ENCODE measurements at regions not wholly inside any gene's neighbourhood (a gene's known extent, or its start where the extent isn't known, plus 50 kb on each side); places are given as distances from the start of the nearest gene placed in this dataset.

- TF ChIP-seq, protein P1, sequence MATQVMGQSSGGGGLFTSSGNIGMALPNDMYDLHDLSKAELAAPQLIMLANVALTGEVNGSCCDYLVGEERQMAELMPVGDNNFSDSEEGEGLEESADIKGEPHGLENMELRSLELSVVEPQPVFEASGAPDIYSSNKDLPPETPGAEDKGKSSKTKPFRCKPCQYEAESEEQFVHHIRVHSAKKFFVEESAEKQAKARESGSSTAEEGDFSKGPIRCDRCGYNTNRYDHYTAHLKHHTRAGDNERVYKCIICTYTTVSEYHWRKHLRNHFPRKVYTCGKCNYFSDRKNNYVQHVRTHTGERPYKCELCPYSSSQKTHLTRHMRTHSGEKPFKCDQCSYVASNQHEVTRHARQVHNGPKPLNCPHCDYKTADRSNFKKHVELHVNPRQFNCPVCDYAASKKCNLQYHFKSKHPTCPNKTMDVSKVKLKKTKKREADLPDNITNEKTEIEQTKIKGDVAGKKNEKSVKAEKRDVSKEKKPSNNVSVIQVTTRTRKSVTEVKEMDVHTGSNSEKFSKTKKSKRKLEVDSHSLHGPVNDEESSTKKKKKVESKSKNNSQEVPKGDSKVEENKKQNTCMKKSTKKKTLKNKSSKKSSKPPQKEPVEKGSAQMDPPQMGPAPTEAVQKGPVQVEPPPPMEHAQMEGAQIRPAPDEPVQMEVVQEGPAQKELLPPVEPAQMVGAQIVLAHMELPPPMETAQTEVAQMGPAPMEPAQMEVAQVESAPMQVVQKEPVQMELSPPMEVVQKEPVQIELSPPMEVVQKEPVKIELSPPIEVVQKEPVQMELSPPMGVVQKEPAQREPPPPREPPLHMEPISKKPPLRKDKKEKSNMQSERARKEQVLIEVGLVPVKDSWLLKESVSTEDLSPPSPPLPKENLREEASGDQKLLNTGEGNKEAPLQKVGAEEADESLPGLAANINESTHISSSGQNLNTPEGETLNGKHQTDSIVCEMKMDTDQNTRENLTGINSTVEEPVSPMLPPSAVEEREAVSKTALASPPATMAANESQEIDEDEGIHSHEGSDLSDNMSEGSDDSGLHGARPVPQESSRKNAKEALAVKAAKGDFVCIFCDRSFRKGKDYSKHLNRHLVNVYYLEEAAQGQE (IDR thresholded peaks at IDR 0.05; ENCODE audit: low read depth), result no peak
- TF ChIP-seq MAX (IDR thresholded peaks at IDR 0.05), result no peak
- TF ChIP-seq POLR2A (IDR thresholded peaks at IDR 0.05; ENCODE audit: borderline replicate concordance, extremely low read depth, insufficient read depth, insufficient read length), result no peak
- TF ChIP-seq CEBPB (IDR thresholded peaks at IDR 0.05; ENCODE audit: low read depth), result no peak
- TF ChIP-seq RAD21 (IDR thresholded peaks at IDR 0.05; ENCODE audit: low read depth), result no peak
Observed at GRCh38 chr11:27848423-27848822, 148.2 kb upstream of the BDNF start (continued).

DNA sequence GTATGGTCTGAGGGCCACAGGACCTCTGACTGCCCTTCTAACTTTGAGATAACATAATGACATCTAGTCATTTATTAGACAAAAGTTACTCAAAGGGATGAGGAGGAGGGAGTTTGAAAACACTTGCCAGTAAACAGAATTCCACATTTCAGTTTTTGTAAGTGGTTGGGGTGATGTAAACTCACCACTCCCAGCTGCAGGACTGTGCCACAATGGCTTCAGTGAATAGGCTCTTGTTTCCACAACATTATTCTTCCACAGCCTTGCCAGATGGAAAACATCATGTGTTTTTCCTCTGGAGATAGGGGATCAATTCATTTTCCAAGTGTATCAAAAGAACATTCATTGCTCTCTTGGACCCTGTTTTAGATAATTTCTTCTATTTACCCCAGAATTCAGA, 147.2 kb upstream of the BDNF start:
- H3K9me2 ChIP-seq (ENCODE audit: insufficient read depth), result no peaks in the 10 kb centered on the region
- DNase-seq (ENCODE audit: low read depth, low spot score), result no peak
- no peak overlapping the region for H3K4me3 ChIP-seq (replicated peaks in 1 of 2; ENCODE audit: low read depth in 1 of 2, low read length in 2 of 2)
- H4K20me1 ChIP-seq (ENCODE audit: insufficient read depth), result no peaks in the 10 kb centered on the region
- TF ChIP-seq MAX (IDR thresholded peaks at IDR 0.05) (no peak), JUND (IDR thresholded peaks at IDR 0.05) (no peak), POLR2A (IDR thresholded peaks at IDR 0.05; ENCODE audit: borderline replicate concordance, extremely low read depth, insufficient read depth, insufficient read length) (no peak), CBX3 (IDR thresholded peaks at IDR 0.05; ENCODE audit: low read depth) (no peak), FOSL1 (IDR thresholded peaks at IDR 0.05; ENCODE audit: low read depth) (no peak)
- CTCF ChIA-PET, result no interaction called here
- H3K4me1 ChIP-seq (ENCODE audit: control insufficient read depth in 1 of 2, insufficient read depth in 2 of 2, low read length in 2 of 2), result no peaks in the 10 kb centered on the region; a peak in 1 of 4 replicates
- no peaks in the 10 kb centered on the region for H3K79me2 ChIP-seq (ENCODE audit: insufficient read depth, low read length)
- no peak overlapping the region for H2AFZ ChIP-seq (ENCODE audit: low read depth, low read length, poor library complexity, severe bottlenecking)
- BruUV-seq (replicated peaks), result no TSS peak
- no peaks in the 10 kb centered on the region for H3K36me3 ChIP-seq (ENCODE audit: control insufficient read depth in 1 of 2, insufficient read depth in 2 of 2, low read length in 2 of 2)
- H3K9me3 ChIP-seq (ENCODE audit: control insufficient read depth in 1 of 2, insufficient read depth in 1 of 2, low read depth in 1 of 2, low read length in 2 of 2), result 0 out of 4 replicates have a peak, but pooled peaks cover 0 to 2% of the 10 kb centered on the region in 2 experiments
- H3K9ac ChIP-seq (ENCODE audit: low read length), result no peak overlapping the region
- POLR2A ChIA-PET, result no interaction called here
- RAD21 ChIA-PET (ENCODE audit: low non-redundant PET in 1 of 2, low total read pairs in 2 of 2, uncharacterized antibody in 2 of 2, unreplicated experiment in 2 of 2), result no interaction called here
- no peaks in the 10 kb centered on the region for H3K27me3 ChIP-seq (ENCODE audit: insufficient read depth, low read length)
- H3K4me2 ChIP-seq (ENCODE audit: low read length), result no peak overlapping the region
- intact Hi-C loops (cut with micrococcal nuclease), result no loop called here
- no peak overlapping the region for H3K27ac ChIP-seq (ENCODE audit: low read depth, low read length)
- no peak for ATAC-seq
